H9 (cell line): ENCODE measurements at regions not wholly inside any gene's neighbourhood (a gene's known extent, or its start where the extent isn't known, plus 50 kb on each side); places are given as distances from the start of the nearest gene placed in this dataset.
"Not testable (repeated sequence)": the region's sequence is repeated elsewhere in the genome, so short reads cannot be mapped to it uniquely, and the experiment has no call there.

Source experiments
- DNase-seq: peaks from one replicate; pipeline ENCODE4 v3.0.0-alpha.2; 2017
- H2AFZ ChIP-seq: one replicate; pipeline ENCODE4 v1.6.1; 2013; ENCODE audit warnings: mild to moderate bottlenecking, low read length, control low read depth, moderate library complexity
- H2AK5ac ChIP-seq: 2 replicates; pipeline ENCODE4 v1.6.1; 2013; ENCODE audit warnings: low read length, control low read depth, mixed read lengths; ENCODE audit not compliant: insufficient read length
- H2BK120ac ChIP-seq: one replicate; pipeline ENCODE4 v1.6.1; 2013; ENCODE audit warnings: low read depth, mild to moderate bottlenecking, low read length, control low read depth, inconsistent platforms; ENCODE audit not compliant: poor library complexity, severe bottlenecking
- H2BK12ac ChIP-seq: 2 replicates; pipeline ENCODE4 v1.6.1; 2013; ENCODE audit warnings: low read length, control low read depth, mixed read lengths, low read depth; ENCODE audit not compliant: insufficient read length
- H2BK15ac ChIP-seq: 2 replicates; pipeline ENCODE4 v1.6.1; 2013; ENCODE audit warnings: low read depth, low read length, control low read depth
- H2BK20ac ChIP-seq: one replicate; pipeline ENCODE4 v1.6.1; 2013; ENCODE audit warnings: low read depth, mild to moderate bottlenecking, low read length, control low read depth, inconsistent platforms; ENCODE audit not compliant: poor library complexity, severe bottlenecking
- H2BK5ac ChIP-seq: 2 replicates; pipeline ENCODE4 v1.6.1; 2013; ENCODE audit warnings: low read length, control low read depth, mixed read lengths; ENCODE audit not compliant: insufficient read length
- H3K14ac ChIP-seq: 2 replicates; pipeline ENCODE4 v1.6.1; 2013; ENCODE audit warnings: low read length, control low read depth; ENCODE audit not compliant: insufficient read depth
- H3K18ac ChIP-seq: 2 replicates; pipeline ENCODE4 v1.6.1; 2013; ENCODE audit warnings: low read depth, mild to moderate bottlenecking, mixed read lengths, low read length, control low read depth; ENCODE audit not compliant: insufficient read length
- H3K23ac ChIP-seq: 2 replicates; pipeline ENCODE4 v1.6.1; 2013; ENCODE audit warnings: low read length, control low read depth, mixed read lengths, low read depth; ENCODE audit not compliant: insufficient read length
- H3K23me2 ChIP-seq: 2 replicates; pipeline ENCODE4 v1.6.1; 2013; ENCODE audit warnings: low read depth, mild to moderate bottlenecking, mixed read lengths, low read length, control low read depth; ENCODE audit not compliant: insufficient read length, poor library complexity, severe bottlenecking
- H3K27ac ChIP-seq: 2 replicates; pipeline ENCODE4 v1.5.1; 2013; ENCODE audit warnings: low read length, control low read depth, mixed read lengths, low read depth; ENCODE audit not compliant: insufficient read length
- H3K27me3 ChIP-seq: 2 replicates; pipeline ENCODE4 v1.6.1; 2013; ENCODE audit warnings: low read length, control low read depth, inconsistent platforms; ENCODE audit not compliant: insufficient read depth
- H3K4ac ChIP-seq: 2 replicates; pipeline ENCODE4 v1.6.1; 2013; ENCODE audit warnings: low read depth, mild to moderate bottlenecking, control low read depth, inconsistent platforms, low read length, moderate library complexity
- H3K4me1 ChIP-seq: 2 replicates; pipeline ENCODE4 v1.6.1; 2013; ENCODE audit warnings: low read length, control low read depth, inconsistent platforms; ENCODE audit not compliant: insufficient read depth
- H3K4me2 ChIP-seq: 2 replicates; pipeline ENCODE4 v1.6.1; 2013; ENCODE audit warnings: low read length, control low read depth, mixed read lengths; ENCODE audit not compliant: insufficient read length, insufficient read depth
- H3K56ac ChIP-seq: 2 replicates; pipeline ENCODE4 v1.6.1; 2013; ENCODE audit warnings: low read depth, mild to moderate bottlenecking, mixed read lengths, low read length, control low read depth; ENCODE audit not compliant: insufficient read length
- H3K79me1 ChIP-seq: 2 replicates; pipeline ENCODE4 v1.6.1; 2013; ENCODE audit warnings: low read depth, mild to moderate bottlenecking, moderate library complexity, low read length, control low read depth, inconsistent platforms; ENCODE audit not compliant: insufficient read depth, poor library complexity, severe bottlenecking
- H3K79me2 ChIP-seq: 2 replicates; pipeline ENCODE4 v1.6.1; 2013; ENCODE audit warnings: low read length, control low read depth, inconsistent platforms; ENCODE audit not compliant: insufficient read depth
- H3K9ac ChIP-seq: 2 replicates; pipeline ENCODE4 v1.6.1; 2013; ENCODE audit warnings: low read length, control low read depth, mixed read lengths; ENCODE audit not compliant: insufficient read length; ENCODE audit errors: extremely low read depth
- H3K9me3 ChIP-seq: one replicate; pipeline ENCODE4 v1.6.1; 2013; ENCODE audit warnings: low read depth, low read length, inconsistent platforms; ENCODE audit not compliant: control insufficient read depth
- H3T11ph ChIP-seq: one replicate; pipeline ENCODE4 v1.6.1; 2013; ENCODE audit warnings: mild to moderate bottlenecking, low read length, control low read depth, inconsistent platforms
- H4K20me1 ChIP-seq: one replicate; pipeline ENCODE4 v1.6.1; 2013; ENCODE audit not compliant: control insufficient read depth, insufficient read length, insufficient read depth
- H4K5ac ChIP-seq: 2 replicates; pipeline ENCODE4 v1.6.1; 2013; ENCODE audit warnings: low read depth, mild to moderate bottlenecking, mixed read lengths, low read length, control low read depth; ENCODE audit not compliant: insufficient read length
- H4K8ac ChIP-seq: replicated peaks from 2 replicates; pipeline ENCODE4 v1.6.1; 2013; ENCODE audit warnings: low read length, control low read depth, mixed read lengths, low read depth; ENCODE audit not compliant: insufficient read length
- H4K91ac ChIP-seq: 2 replicates; pipeline ENCODE4 v1.6.1; 2013; ENCODE audit warnings: low read depth, mild to moderate bottlenecking, moderate library complexity, mixed read lengths, low read length, control low read depth; ENCODE audit not compliant: insufficient read length
- H3K27ac Mint-ChIP-seq, 3 experiments: 2 replicates in 2 of 3; 3 replicates in 1 of 3; pipeline ENCODE4 v1.8.0; 2020 to 2021; ENCODE audit warnings: mixed read lengths in 3 of 3, mild to moderate bottlenecking in 1 of 3, moderate library complexity in 1 of 3
- H3K27me3 Mint-ChIP-seq: 2 replicates; pipeline ENCODE4 v1.8.0; 2021; ENCODE audit warnings: low read depth, mild to moderate bottlenecking, moderate library complexity, mixed read lengths
- H3K36me3 Mint-ChIP-seq, 3 experiments: 2 replicates in 2 of 3; 3 replicates in 1 of 3; pipeline ENCODE4 v1.8.0; 2020 to 2021; ENCODE audit warnings: low read depth in 3 of 3, mixed read lengths in 3 of 3; ENCODE audit not compliant: insufficient read depth in 1 of 3
- H3K4me1 Mint-ChIP-seq, 2 experiments: 2 replicates each; pipeline ENCODE4 v1.8.0; 2020; ENCODE audit warnings: mixed read lengths in 2 of 2
- H3K4me3 Mint-ChIP-seq, 2 experiments: 2 replicates in 1 of 2; 3 replicates in 1 of 2; pipeline ENCODE4 v1.8.0; 2020 to 2021; ENCODE audit warnings: mild to moderate bottlenecking in 2 of 2, mixed read lengths in 2 of 2, moderate library complexity in 1 of 2
- H3K9me3 Mint-ChIP-seq, 2 experiments: 2 replicates in 1 of 2; 3 replicates in 1 of 2; pipeline ENCODE4 v1.8.0; 2020; ENCODE audit warnings: mild to moderate bottlenecking in 2 of 2, mixed read lengths in 2 of 2, moderate library complexity in 1 of 2
- CTCF ChIP-seq: fragments of 200-600 bp; sonication (generic); conservative IDR thresholded peaks from 3 replicates; pipeline ENCODE4 v1.8.0; 2021; ENCODE audit warnings: antibody characterized with exemption, mild to moderate bottlenecking
- WGBS: extraction: QIAGEN DNeasy Blood & Tissue Kit; methylation state at CpG from one replicate; pipeline ENCODE4 v1.1.7; 2013; ENCODE audit warnings: missing lambda C conversion rate, low lambda C conversion rate, mixed read lengths; ENCODE audit not compliant: insufficient read length; ENCODE audit errors: extremely low coverage; 5-methylcytosine and 5-hydroxymethylcytosine counted together

GRCh38 chr13:90511903-90512302, 835.6 kb upstream of the MIR17HG start:
- Histone ChIP-seq H2BK120ac (no peak overlapping the region), H4K91ac (no peak overlapping the region), H3K18ac (no peak overlapping the region), H4K20me1 (no peaks in the 10 kb centered on the region), H3T11ph (no peak overlapping the region), H4K8ac (no peak overlapping the region), H2BK12ac (no peak overlapping the region), H3K4ac (no peak overlapping the region), H3K14ac (no peak overlapping the region), H3K56ac (no peak overlapping the region), H3K23me2 (no peaks in the 10 kb centered on the region), H3K9me3 (no peaks in the 10 kb centered on the region), H3K79me2 (no peaks in the 10 kb centered on the region), H3K23ac (no peak overlapping the region), H2AK5ac (no peak overlapping the region), H2BK15ac (no peak overlapping the region), H3K79me1 (no peaks in the 10 kb centered on the region), H2BK20ac (no peak overlapping the region), H3K4me2 (no peak overlapping the region), H3K27ac (no peak overlapping the region), H3K27me3 (no peaks in the 10 kb centered on the region), H3K9ac (no peak overlapping the region), H2BK5ac (no peak overlapping the region), H2AFZ (no peak overlapping the region), H3K4me1 (no peaks in the 10 kb centered on the region), H4K5ac (no peak overlapping the region)
- no peak for TF ChIP-seq CTCF
- Mint-ChIP-seq H3K9me3 (no peaks in the 10 kb centered on the region), H3K4me1 (no peaks in the 10 kb centered on the region), H3K4me3 (no peak overlapping the region), H3K27me3 (no peaks in the 10 kb centered on the region), H3K27ac (no peak overlapping the region), H3K36me3 (no peaks in the 10 kb centered on the region)
- no peak for DNase-seq
- no CpG with 5 or more reads among the region's 2 CpGs for WGBS

- not testable (repeated sequence) for H3K23ac ChIP-seq, H3K9ac ChIP-seq, H4K20me1 ChIP-seq, H2AK5ac ChIP-seq, H4K8ac ChIP-seq, H3K27ac Mint-ChIP-seq, H3K4me3 Mint-ChIP-seq, H3K27ac ChIP-seq, H3K18ac ChIP-seq, H4K5ac ChIP-seq, H3K9me3 ChIP-seq, H3T11ph ChIP-seq, H3K4me2 ChIP-seq, H2BK5ac ChIP-seq, H2BK120ac ChIP-seq, H3K23me2 ChIP-seq, H3K4ac ChIP-seq, H3K14ac ChIP-seq, DNase-seq, H3K56ac ChIP-seq, H2BK12ac ChIP-seq, H4K91ac ChIP-seq, H3K9me3 Mint-ChIP-seq, H2BK15ac ChIP-seq, H2BK20ac ChIP-seq, H3K4me1 Mint-ChIP-seq, H2AFZ ChIP-seq, H3K79me2 ChIP-seq, H3K79me1 ChIP-seq, H3K36me3 Mint-ChIP-seq, H3K27me3 ChIP-seq, H3K4me1 ChIP-seq, H3K27me3 Mint-ChIP-seq
- no CpG with 5 or more reads among the region's 12 CpGs for WGBS
These were observed 832.8 kb upstream of the MIR17HG start for GRCh38 chr13:90514712-90515111.
